ENCODE measurements at regions not wholly inside any gene's neighbourhood (a gene's known extent, or its start where the extent isn't known, plus 50 kb on each side); places are given as distances from the start of the nearest gene placed in this dataset.

- no peak for TF ChIP-seq JUNB (IDR thresholded peaks at IDR 0.05; ENCODE audit: unreplicated experiment)
- TF ChIP-seq ETS1 (IDR thresholded peaks at IDR 0.05): no peak
These were observed 114.3 kb upstream of the SLC66A3 start (continued) for GRCh38 chr2:11040992-11041391.

GRCh38 chr2:11042841-11043240, 112.4 kb upstream of the SLC66A3 start:
- no peaks in the 10 kb centered on the region for H3K9me2 ChIP-seq (ENCODE audit: insufficient read depth)
- TF ChIP-seq JUNB (IDR thresholded peaks at IDR 0.05; ENCODE audit: unreplicated experiment): no peak
- no peak for TF ChIP-seq POLR2AphosphoS5 (IDR thresholded peaks at IDR 0.05; ENCODE audit: low read depth)
- TF ChIP-seq ETS1 (IDR thresholded peaks at IDR 0.05): no peak
- TF ChIP-seq ZNF331 (CRISPR knock-in tag; IDR thresholded peaks at IDR 0.05; ENCODE audit: low read depth): no peak
- TF ChIP-seq EZH2phosphoT487 (IDR thresholded peaks at IDR 0.05; ENCODE audit: unreplicated experiment): no peak
- no peak for TF ChIP-seq ZNF462 (CRISPR knock-in tag; IDR thresholded peaks at IDR 0.05)
- TF ChIP-seq ZNF114 (CRISPR knock-in tag; IDR thresholded peaks at IDR 0.05): no peak
- TF ChIP-seq REST (IDR thresholded peaks at IDR 0.05; ENCODE audit: unreplicated experiment): no peak
- no peak for TF ChIP-seq NANOG (IDR thresholded peaks at IDR 0.05; ENCODE audit: borderline replicate concordance)
- no peak for TF ChIP-seq CTCF (conservative IDR thresholded peaks at IDR 0.05; ENCODE audit: low read depth in 2 of 2)
- TF ChIP-seq EZH2 (IDR thresholded peaks at IDR 0.05; ENCODE audit: low read depth, unreplicated experiment): no peak
- no peaks in the 10 kb centered on the region for H3F3A ChIP-seq (replicated peaks; ENCODE audit: low read depth)
- H3K9me3 Mint-ChIP-seq: peaks cover 16% of the 10 kb centered on the region
- no peaks in the 10 kb centered on the region for H3K36me3 ChIP-seq (ENCODE audit: insufficient read depth)
- no peak overlapping the region for H3K4me3 Mint-ChIP-seq
- H3K27me3 ChIP-seq (ENCODE audit: insufficient read depth): no peaks in the 10 kb centered on the region
- no peak for ATAC-seq
- peaks cover 5% of the 10 kb centered on the region; the same call in 1 of the 2 replicates for H3K4me1 ChIP-seq (ENCODE audit: insufficient read depth)
- no peak overlapping the region for H3K4me3 ChIP-seq
- no peaks in the 10 kb centered on the region for H3K79me2 ChIP-seq (replicated peaks; ENCODE audit: insufficient read depth)
- peaks cover 6% of the 10 kb centered on the region for H3K27me3 Mint-ChIP-seq (ENCODE audit: insufficient read depth, low read depth, poor library complexity)
- no peak overlapping the region for H2AFZ ChIP-seq
- H3K27ac Mint-ChIP-seq: no peak overlapping the region
- no peaks in the 10 kb centered on the region for H4K20me1 ChIP-seq (replicated peaks; ENCODE audit: insufficient read depth)
- no peak overlapping the region for H3K4me2 ChIP-seq
- no peak overlapping the region for H3K27ac ChIP-seq (ENCODE audit: low read depth)
- peaks cover 19% of the 10 kb centered on the region for H3K4me1 Mint-ChIP-seq
- no peak for DNase-seq (ENCODE audit: low spot score)
- H3K36me3 Mint-ChIP-seq (ENCODE audit: low read depth): peaks cover 9% of the 10 kb centered on the region; the same call in 2 of the 3 replicates

Measured in GM23338 (cell line).